H9 (cell line): ENCODE measurements at regions not wholly inside any gene's neighbourhood (a gene's known extent, or its start where the extent isn't known, plus 50 kb on each side); places are given as distances from the start of the nearest gene placed in this dataset.

ENCODE experiments used
- DNase-seq: peaks from one replicate; pipeline ENCODE4 v3.0.0-alpha.2; 2017
- H2AFZ ChIP-seq: one replicate; pipeline ENCODE4 v1.6.1; 2013; ENCODE audit warnings: mild to moderate bottlenecking, low read length, control low read depth, moderate library complexity
- H2AK5ac ChIP-seq: 2 replicates; pipeline ENCODE4 v1.6.1; 2013; ENCODE audit warnings: low read length, control low read depth, mixed read lengths; ENCODE audit not compliant: insufficient read length
- H2BK120ac ChIP-seq: one replicate; pipeline ENCODE4 v1.6.1; 2013; ENCODE audit warnings: low read depth, mild to moderate bottlenecking, low read length, control low read depth, inconsistent platforms; ENCODE audit not compliant: poor library complexity, severe bottlenecking
- H2BK12ac ChIP-seq: 2 replicates; pipeline ENCODE4 v1.6.1; 2013; ENCODE audit warnings: low read length, control low read depth, mixed read lengths, low read depth; ENCODE audit not compliant: insufficient read length
- H2BK15ac ChIP-seq: 2 replicates; pipeline ENCODE4 v1.6.1; 2013; ENCODE audit warnings: low read depth, low read length, control low read depth
- H2BK20ac ChIP-seq: one replicate; pipeline ENCODE4 v1.6.1; 2013; ENCODE audit warnings: low read depth, mild to moderate bottlenecking, low read length, control low read depth, inconsistent platforms; ENCODE audit not compliant: poor library complexity, severe bottlenecking
- H2BK5ac ChIP-seq: 2 replicates; pipeline ENCODE4 v1.6.1; 2013; ENCODE audit warnings: low read length, control low read depth, mixed read lengths; ENCODE audit not compliant: insufficient read length
- H3K14ac ChIP-seq: 2 replicates; pipeline ENCODE4 v1.6.1; 2013; ENCODE audit warnings: low read length, control low read depth; ENCODE audit not compliant: insufficient read depth
- H3K18ac ChIP-seq: 2 replicates; pipeline ENCODE4 v1.6.1; 2013; ENCODE audit warnings: low read depth, mild to moderate bottlenecking, mixed read lengths, low read length, control low read depth; ENCODE audit not compliant: insufficient read length
- H3K23ac ChIP-seq: 2 replicates; pipeline ENCODE4 v1.6.1; 2013; ENCODE audit warnings: low read length, control low read depth, mixed read lengths, low read depth; ENCODE audit not compliant: insufficient read length
- H3K23me2 ChIP-seq: 2 replicates; pipeline ENCODE4 v1.6.1; 2013; ENCODE audit warnings: low read depth, mild to moderate bottlenecking, mixed read lengths, low read length, control low read depth; ENCODE audit not compliant: insufficient read length, poor library complexity, severe bottlenecking
- H3K27ac ChIP-seq: 2 replicates; pipeline ENCODE4 v1.5.1; 2013; ENCODE audit warnings: low read length, control low read depth, mixed read lengths, low read depth; ENCODE audit not compliant: insufficient read length
- H3K27me3 ChIP-seq: 2 replicates; pipeline ENCODE4 v1.6.1; 2013; ENCODE audit warnings: low read length, control low read depth, inconsistent platforms; ENCODE audit not compliant: insufficient read depth
- H3K4ac ChIP-seq: 2 replicates; pipeline ENCODE4 v1.6.1; 2013; ENCODE audit warnings: low read depth, mild to moderate bottlenecking, control low read depth, inconsistent platforms, low read length, moderate library complexity
- H3K4me1 ChIP-seq: 2 replicates; pipeline ENCODE4 v1.6.1; 2013; ENCODE audit warnings: low read length, control low read depth, inconsistent platforms; ENCODE audit not compliant: insufficient read depth
- H3K4me2 ChIP-seq: 2 replicates; pipeline ENCODE4 v1.6.1; 2013; ENCODE audit warnings: low read length, control low read depth, mixed read lengths; ENCODE audit not compliant: insufficient read length, insufficient read depth
- H3K56ac ChIP-seq: 2 replicates; pipeline ENCODE4 v1.6.1; 2013; ENCODE audit warnings: low read depth, mild to moderate bottlenecking, mixed read lengths, low read length, control low read depth; ENCODE audit not compliant: insufficient read length
- H3K79me1 ChIP-seq: 2 replicates; pipeline ENCODE4 v1.6.1; 2013; ENCODE audit warnings: low read depth, mild to moderate bottlenecking, moderate library complexity, low read length, control low read depth, inconsistent platforms; ENCODE audit not compliant: insufficient read depth, poor library complexity, severe bottlenecking
- H3K79me2 ChIP-seq: 2 replicates; pipeline ENCODE4 v1.6.1; 2013; ENCODE audit warnings: low read length, control low read depth, inconsistent platforms; ENCODE audit not compliant: insufficient read depth
- H3K9ac ChIP-seq: 2 replicates; pipeline ENCODE4 v1.6.1; 2013; ENCODE audit warnings: low read length, control low read depth, mixed read lengths; ENCODE audit not compliant: insufficient read length; ENCODE audit errors: extremely low read depth
- H3K9me3 ChIP-seq: one replicate; pipeline ENCODE4 v1.6.1; 2013; ENCODE audit warnings: low read depth, low read length, inconsistent platforms; ENCODE audit not compliant: control insufficient read depth
- H3T11ph ChIP-seq: one replicate; pipeline ENCODE4 v1.6.1; 2013; ENCODE audit warnings: mild to moderate bottlenecking, low read length, control low read depth, inconsistent platforms
- H4K20me1 ChIP-seq: one replicate; pipeline ENCODE4 v1.6.1; 2013; ENCODE audit not compliant: control insufficient read depth, insufficient read length, insufficient read depth
- H4K5ac ChIP-seq: 2 replicates; pipeline ENCODE4 v1.6.1; 2013; ENCODE audit warnings: low read depth, mild to moderate bottlenecking, mixed read lengths, low read length, control low read depth; ENCODE audit not compliant: insufficient read length
- H4K8ac ChIP-seq: replicated peaks from 2 replicates; pipeline ENCODE4 v1.6.1; 2013; ENCODE audit warnings: low read length, control low read depth, mixed read lengths, low read depth; ENCODE audit not compliant: insufficient read length
- H4K91ac ChIP-seq: 2 replicates; pipeline ENCODE4 v1.6.1; 2013; ENCODE audit warnings: low read depth, mild to moderate bottlenecking, moderate library complexity, mixed read lengths, low read length, control low read depth; ENCODE audit not compliant: insufficient read length
- H3K27ac Mint-ChIP-seq, 3 experiments: 2 replicates in 2 of 3; 3 replicates in 1 of 3; pipeline ENCODE4 v1.8.0; 2020 to 2021; ENCODE audit warnings: mixed read lengths in 3 of 3, mild to moderate bottlenecking in 1 of 3, moderate library complexity in 1 of 3
- H3K27me3 Mint-ChIP-seq: 2 replicates; pipeline ENCODE4 v1.8.0; 2021; ENCODE audit warnings: low read depth, mild to moderate bottlenecking, moderate library complexity, mixed read lengths
- H3K36me3 Mint-ChIP-seq, 3 experiments: 2 replicates in 2 of 3; 3 replicates in 1 of 3; pipeline ENCODE4 v1.8.0; 2020 to 2021; ENCODE audit warnings: low read depth in 3 of 3, mixed read lengths in 3 of 3; ENCODE audit not compliant: insufficient read depth in 1 of 3
- H3K4me1 Mint-ChIP-seq, 2 experiments: 2 replicates each; pipeline ENCODE4 v1.8.0; 2020; ENCODE audit warnings: mixed read lengths in 2 of 2
- H3K4me3 Mint-ChIP-seq, 2 experiments: 2 replicates in 1 of 2; 3 replicates in 1 of 2; pipeline ENCODE4 v1.8.0; 2020 to 2021; ENCODE audit warnings: mild to moderate bottlenecking in 2 of 2, mixed read lengths in 2 of 2, moderate library complexity in 1 of 2
- H3K9me3 Mint-ChIP-seq, 2 experiments: 2 replicates in 1 of 2; 3 replicates in 1 of 2; pipeline ENCODE4 v1.8.0; 2020; ENCODE audit warnings: mild to moderate bottlenecking in 2 of 2, mixed read lengths in 2 of 2, moderate library complexity in 1 of 2
- CTCF ChIP-seq: fragments of 200-600 bp; sonication (generic); conservative IDR thresholded peaks from 3 replicates; pipeline ENCODE4 v1.8.0; 2021; ENCODE audit warnings: antibody characterized with exemption, mild to moderate bottlenecking
- WGBS: extraction: QIAGEN DNeasy Blood & Tissue Kit; methylation state at CpG from one replicate; pipeline ENCODE4 v1.1.7; 2013; ENCODE audit warnings: missing lambda C conversion rate, low lambda C conversion rate, mixed read lengths; ENCODE audit not compliant: insufficient read length; ENCODE audit errors: extremely low coverage; 5-methylcytosine and 5-hydroxymethylcytosine counted together

GRCh38 chr14:82755476-82755875 lies 1221.8 kb upstream of the SEL1L start:
- Histone ChIP-seq H3K14ac (no peak overlapping the region), H2AFZ (no peak overlapping the region), H3K23me2 (no peaks in the 10 kb centered on the region), H4K91ac (no peak overlapping the region), H2BK12ac (no peak overlapping the region), H3K9me3 (no peaks in the 10 kb centered on the region), H2BK5ac (no peak overlapping the region), H3K79me2 (no peaks in the 10 kb centered on the region), H3K27ac (no peak overlapping the region), H3K4me1 (no peaks in the 10 kb centered on the region), H2BK20ac (no peak overlapping the region), H4K20me1 (no peaks in the 10 kb centered on the region), H3K23ac (no peak overlapping the region), H4K5ac (no peak overlapping the region), H3K4me2 (no peak overlapping the region), H3K56ac (no peak overlapping the region), H3K4ac (no peak overlapping the region), H3K18ac (no peak overlapping the region), H3T11ph (no peak overlapping the region), H3K79me1 (no peaks in the 10 kb centered on the region), H2BK120ac (no peak overlapping the region), H4K8ac (no peak overlapping the region), H2AK5ac (no peak overlapping the region), H3K27me3 (no peaks in the 10 kb centered on the region), H2BK15ac (no peak overlapping the region), H3K9ac (no peak overlapping the region)
- peaks cover 0 to 5% (median 0%) of the 10 kb centered on the region in 3 experiments; a peak in 1 of 7 replicates for H3K36me3 Mint-ChIP-seq
- WGBS: no CpG with 5 or more reads among the region's 3 CpGs
- no peaks in the 10 kb centered on the region for H3K27me3 Mint-ChIP-seq
- H3K27ac Mint-ChIP-seq: no peak overlapping the region
- H3K9me3 Mint-ChIP-seq: no peaks in the 10 kb centered on the region; a peak in 1 of 5 replicates
- no peak overlapping the region for H3K4me3 Mint-ChIP-seq
- TF ChIP-seq CTCF: no peak
- DNase-seq: no peak
- H3K4me1 Mint-ChIP-seq: peaks cover 12 to 14% of the 10 kb centered on the region in 2 experiments
